Mammary epithelial cell (primary cell): ENCODE measurements at regions not wholly inside any gene's neighbourhood (a gene's known extent, or its start where the extent isn't known, plus 50 kb on each side); places are given as distances from the start of the nearest gene placed in this dataset.

Experiments used
- EZH2 ChIP-seq: IDR thresholded peaks from 2 replicates; pipeline ENCODE4 v1.6.1; 2012; ENCODE audit warnings: low read length, inconsistent platforms, borderline replicate concordance
- TF ChIP-seq, protein P1 (sequence below), 2 donors: IDR thresholded peaks in 1 of 2; conservative IDR thresholded peaks in 1 of 2; 2 replicates each; pipeline ENCODE4 v1.5.1; 2011 to 2012; ENCODE audit warnings: inconsistent platforms in 2 of 2, low read length in 2 of 2, mild to moderate bottlenecking in 2 of 2, control low read depth in 1 of 2, low read depth in 1 of 2; ENCODE audit not compliant: insufficient read depth in 1 of 2; ENCODE audit errors: extremely low read depth in 1 of 2

GRCh38 chr5:3349704-3350565 is 245.7 kb upstream of the IRX1 start:
- TF ChIP-seq, protein P1, sequence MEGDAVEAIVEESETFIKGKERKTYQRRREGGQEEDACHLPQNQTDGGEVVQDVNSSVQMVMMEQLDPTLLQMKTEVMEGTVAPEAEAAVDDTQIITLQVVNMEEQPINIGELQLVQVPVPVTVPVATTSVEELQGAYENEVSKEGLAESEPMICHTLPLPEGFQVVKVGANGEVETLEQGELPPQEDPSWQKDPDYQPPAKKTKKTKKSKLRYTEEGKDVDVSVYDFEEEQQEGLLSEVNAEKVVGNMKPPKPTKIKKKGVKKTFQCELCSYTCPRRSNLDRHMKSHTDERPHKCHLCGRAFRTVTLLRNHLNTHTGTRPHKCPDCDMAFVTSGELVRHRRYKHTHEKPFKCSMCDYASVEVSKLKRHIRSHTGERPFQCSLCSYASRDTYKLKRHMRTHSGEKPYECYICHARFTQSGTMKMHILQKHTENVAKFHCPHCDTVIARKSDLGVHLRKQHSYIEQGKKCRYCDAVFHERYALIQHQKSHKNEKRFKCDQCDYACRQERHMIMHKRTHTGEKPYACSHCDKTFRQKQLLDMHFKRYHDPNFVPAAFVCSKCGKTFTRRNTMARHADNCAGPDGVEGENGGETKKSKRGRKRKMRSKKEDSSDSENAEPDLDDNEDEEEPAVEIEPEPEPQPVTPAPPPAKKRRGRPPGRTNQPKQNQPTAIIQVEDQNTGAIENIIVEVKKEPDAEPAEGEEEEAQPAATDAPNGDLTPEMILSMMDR (conservative IDR thresholded peaks at IDR 0.05 in 1 of 2, IDR thresholded peaks at IDR 0.05 in 1 of 2; ENCODE audit: extremely low read depth in 1 of 2, insufficient read depth in 1 of 2, low read depth in 1 of 2, low read length in 2 of 2) = no peak
- TF ChIP-seq EZH2 = no peak
